H1 (cell line): ENCODE measurements at regions not wholly inside any gene's neighbourhood (a gene's known extent, or its start where the extent isn't known, plus 50 kb on each side); places are given as distances from the start of the nearest gene placed in this dataset.

Experiments
- FOSL1 ChIP-seq: IDR thresholded peaks from 2 replicates; pipeline ENCODE4 v1.6.1; 2011; ENCODE audit warnings: mild to moderate bottlenecking, low read depth, low read length, moderate library complexity; ENCODE audit not compliant: insufficient read depth
- TAF1 ChIP-seq: IDR thresholded peaks from 2 replicates; pipeline ENCODE4 v1.6.1; 2011; ENCODE audit warnings: mild to moderate bottlenecking, low read depth, low read length

GRCh38 chr22:47327241-47327640, 564.8 kb downstream of the TBC1D22A start (continued):
- TF ChIP-seq FOSL1 (no peak), TAF1 (no peak)
